NOMO-1 (cell line): ENCODE measurements at regions not wholly inside any gene's neighbourhood (a gene's known extent, or its start where the extent isn't known, plus 50 kb on each side); places are given as distances from the start of the nearest gene placed in this dataset.
"Not testable (repeated sequence)": the region's sequence is repeated elsewhere in the genome, so short reads cannot be mapped to it uniquely, and the experiment has no call there.

Source experiments
- DNase-seq, 2 experiments: peaks; one replicate each; lab custom pipeline; 2025; ENCODE audit not compliant: unreplicated experiment in 2 of 2; lab: John Stamatoyannopoulos, UW

GRCh38 chr4:65265526-65265925 lies 404.8 kb downstream of the EPHA5 start:
- no peak for DNase-seq

- no peak for DNase-seq
Observed at GRCh38 chr4:65259296-65259695, 411.0 kb downstream of the EPHA5 start.

GRCh38 chr4:65250916-65251315 lies 419.4 kb downstream of the EPHA5 start:
- DNase-seq = no peak

- DNase-seq = no peak
Observed at GRCh38 chr4:65249111-65249510, 421.2 kb downstream of the EPHA5 start.

- DNase-seq = no peak
Observed at GRCh38 chr4:65242156-65242846, 428.0 kb downstream of the EPHA5 start.

GRCh38 chr4:65241257-65241997 lies 428.9 kb downstream of the EPHA5 start:
- DNase-seq = no peak

GRCh38 chr4:65234061-65234460 lies 436.2 kb downstream of the EPHA5 start:
- DNase-seq = no peak

- DNase-seq = no peak
Observed at GRCh38 chr4:65227628-65228027, 442.7 kb downstream of the EPHA5 start.

GRCh38 chr4:65223601-65224000 lies 446.7 kb downstream of the EPHA5 start:
- DNase-seq = no peak

- DNase-seq = not testable (repeated sequence)
Observed at GRCh38 chr4:65223074-65223473, 447.2 kb downstream of the EPHA5 start.

- DNase-seq = no peak
Observed at GRCh38 chr4:65217179-65217578, 453.1 kb downstream of the EPHA5 start.

GRCh38 chr4:65202853-65203236 lies 467.4 kb downstream of the EPHA5 start:
- DNase-seq = no peak

GRCh38 chr4:65202165-65202852 lies 468.0 kb downstream of the EPHA5 start:
- DNase-seq = no peak

GRCh38 chr4:65195666-65196065 lies 474.6 kb downstream of the EPHA5 start:
- DNase-seq = no peak

- DNase-seq = no peak
Observed at GRCh38 chr4:65195002-65195401, 475.3 kb downstream of the EPHA5 start.

- no peak for DNase-seq
Observed at GRCh38 chr4:65193985-65194384, 476.3 kb downstream of the EPHA5 start.

- DNase-seq = no peak
Observed at GRCh38 chr4:65190780-65191179, 479.5 kb downstream of the EPHA5 start.

- no peak for DNase-seq
Observed at GRCh38 chr4:65175585-65175984, 494.7 kb downstream of the EPHA5 start.

GRCh38 chr4:65170768-65171514 lies 499.3 kb downstream of the EPHA5 start:
- no peak for DNase-seq

GRCh38 chr4:65167719-65168118 lies 502.6 kb downstream of the EPHA5 start:
- no peak for DNase-seq

GRCh38 chr4:65152205-65152604 lies 518.1 kb downstream of the EPHA5 start:
- no peak for DNase-seq
